Gastrocnemius medialis (tissue), 4 donors: ENCODE measurements at regions not wholly inside any gene's neighbourhood (a gene's known extent, or its start where the extent isn't known, plus 50 kb on each side); places are given as distances from the start of the nearest gene placed in this dataset.

Experiments
- POLR2A ChIP-seq, 2 donors: fragments of 450-650 bp; IDR thresholded peaks; one replicate each; pipeline ENCODE4 v1.6.1; 2017; ENCODE audit warnings: antibody characterized with exemption in 2 of 2, mild to moderate bottlenecking in 2 of 2, moderate library complexity in 2 of 2
- TF ChIP-seq, protein P1 (sequence below), 5 experiments: fragments of 450-650 bp in 3 of 5; fragments of 200-600 bp in 2 of 5; sonication (generic) in 2 of 5; IDR thresholded peaks in 4 of 5; conservative IDR thresholded peaks in 1 of 5; 1 replicate in 4 of 5; 2 replicates in 1 of 5; pipeline ENCODE4 v1.5.1; 2016 to 2019; ENCODE audit warnings: antibody characterized with exemption in 5 of 5, mild to moderate bottlenecking in 3 of 5, moderate library complexity in 3 of 5

DNA sequence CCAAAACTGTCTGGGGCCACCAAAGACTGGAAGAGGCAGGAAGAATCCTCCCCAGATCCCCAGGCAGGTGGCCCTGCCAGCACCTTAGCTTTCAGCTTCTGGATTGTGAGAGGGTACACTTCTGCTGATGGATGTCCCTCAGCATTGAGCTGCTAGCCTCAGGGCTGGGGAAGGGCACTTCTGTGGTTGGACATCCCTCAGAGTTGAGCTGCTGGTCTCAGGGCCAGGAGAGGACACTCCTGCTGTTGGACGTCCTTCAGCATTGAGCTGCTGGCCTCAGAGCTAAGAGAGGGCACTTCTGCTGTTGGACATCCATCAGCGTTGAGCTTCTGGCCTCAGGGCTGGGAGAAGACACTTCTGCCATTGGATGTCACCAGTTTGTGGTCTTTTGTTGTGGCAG, 83.8 kb upstream of the FCN1 start:
- no peak for TF ChIP-seq POLR2A (IDR thresholded peaks at IDR 0.05)
- TF ChIP-seq, protein P1, sequence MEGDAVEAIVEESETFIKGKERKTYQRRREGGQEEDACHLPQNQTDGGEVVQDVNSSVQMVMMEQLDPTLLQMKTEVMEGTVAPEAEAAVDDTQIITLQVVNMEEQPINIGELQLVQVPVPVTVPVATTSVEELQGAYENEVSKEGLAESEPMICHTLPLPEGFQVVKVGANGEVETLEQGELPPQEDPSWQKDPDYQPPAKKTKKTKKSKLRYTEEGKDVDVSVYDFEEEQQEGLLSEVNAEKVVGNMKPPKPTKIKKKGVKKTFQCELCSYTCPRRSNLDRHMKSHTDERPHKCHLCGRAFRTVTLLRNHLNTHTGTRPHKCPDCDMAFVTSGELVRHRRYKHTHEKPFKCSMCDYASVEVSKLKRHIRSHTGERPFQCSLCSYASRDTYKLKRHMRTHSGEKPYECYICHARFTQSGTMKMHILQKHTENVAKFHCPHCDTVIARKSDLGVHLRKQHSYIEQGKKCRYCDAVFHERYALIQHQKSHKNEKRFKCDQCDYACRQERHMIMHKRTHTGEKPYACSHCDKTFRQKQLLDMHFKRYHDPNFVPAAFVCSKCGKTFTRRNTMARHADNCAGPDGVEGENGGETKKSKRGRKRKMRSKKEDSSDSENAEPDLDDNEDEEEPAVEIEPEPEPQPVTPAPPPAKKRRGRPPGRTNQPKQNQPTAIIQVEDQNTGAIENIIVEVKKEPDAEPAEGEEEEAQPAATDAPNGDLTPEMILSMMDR (IDR thresholded peaks at IDR 0.05 in 4 of 5, conservative IDR thresholded peaks at IDR 0.05 in 1 of 5): no peak
